H1 (cell line): ENCODE measurements at regions not wholly inside any gene's neighbourhood (a gene's known extent, or its start where the extent isn't known, plus 50 kb on each side); places are given as distances from the start of the nearest gene placed in this dataset.

Source experiments
- CTCF ChIA-PET: fragments of 300-600 bp; sonication (Branson Sonifier 250); formaldehyde crosslinking; loops from one replicate; lab custom pipeline; 2021; ENCODE audit not compliant: partially characterized antibody; lab: Charles Lee
- POLR2A ChIA-PET: fragments of 300-600 bp; sonication (Branson Sonifier 250); formaldehyde crosslinking; loops from one replicate; lab custom pipeline; 2021; ENCODE audit warnings: inconsistent platforms; ENCODE audit not compliant: partially characterized antibody; lab: Charles Lee
- DNase-seq, 2 experiments: peaks; one replicate each; pipeline versions ENCODE4 v3.0.0 to v3.0.0-alpha.2; 2010 to 2022; ENCODE audit warnings: low spot score in 2 of 2, low read depth in 1 of 2, mixed read lengths in 1 of 2
- FAIRE-seq: peaks from 2 replicates; lab custom pipeline; 2011; peaks lifted over from hg19 to GRCh38; lab: Jason Lieb, UNC
- H2AFZ ChIP-seq: 2 replicates; pipeline ENCODE4 v1.8.1; 2012; ENCODE audit warnings: low read length, inconsistent platforms
- H2AK5ac ChIP-seq: 2 replicates; pipeline ENCODE4 v1.6.1; 2013; ENCODE audit warnings: low read depth, low read length
- H2BK120ac ChIP-seq: replicated peaks from 2 replicates; pipeline ENCODE3; 2013; ENCODE audit warnings: low read depth, low read length, inconsistent platforms
- H2BK12ac ChIP-seq: 2 replicates; pipeline ENCODE4 v1.6.1; 2013; ENCODE audit warnings: low read depth, low read length
- H2BK15ac ChIP-seq: 2 replicates; pipeline ENCODE4 v1.6.1; 2013; ENCODE audit warnings: low read length
- H2BK20ac ChIP-seq: 2 replicates; pipeline ENCODE4 v1.6.1; 2013; ENCODE audit warnings: low read length
- H2BK5ac ChIP-seq: 2 replicates; pipeline ENCODE4 v1.6.1; 2013; ENCODE audit warnings: low read depth, low read length
- H3K14ac ChIP-seq: 2 replicates; pipeline ENCODE4 v1.6.1; 2013; ENCODE audit warnings: inconsistent platforms; ENCODE audit not compliant: insufficient read length
- H3K18ac ChIP-seq: 2 replicates; pipeline ENCODE4 v1.6.1; 2013; ENCODE audit warnings: low read length; ENCODE audit errors: extremely low read depth
- H3K23ac ChIP-seq: 2 replicates; pipeline ENCODE4 v1.6.1; 2013; ENCODE audit warnings: inconsistent platforms; ENCODE audit not compliant: insufficient read length
- H3K23me2 ChIP-seq: 2 replicates; pipeline ENCODE4 v1.6.1; 2013; ENCODE audit warnings: low read depth, low read length
- H3K27ac ChIP-seq: 2 replicates; pipeline ENCODE4 v1.6.1; 2011; ENCODE audit warnings: low read depth, low read length, inconsistent platforms
- H3K27me3 ChIP-seq, 4 experiments: replicated peaks in 1 of 4; 1 replicate in 1 of 4; 2 replicates in 3 of 4; pipeline versions ENCODE4 v1.6.1 to v1.8.1; 2011 to 2013; ENCODE audit warnings: low read length in 3 of 4, mild to moderate bottlenecking in 3 of 4, inconsistent platforms in 2 of 4, mixed read lengths in 2 of 4, moderate library complexity in 1 of 4; ENCODE audit not compliant: control insufficient read depth in 3 of 4, insufficient read depth in 3 of 4; ENCODE audit errors: extremely low read depth in 1 of 4
- H3K36me3 ChIP-seq, 4 experiments: 2 replicates each; pipeline versions ENCODE4 v1.6.1 to v1.8.1; 2011 to 2013; ENCODE audit warnings: mild to moderate bottlenecking in 4 of 4, low read length in 3 of 4, moderate library complexity in 2 of 4, control low read depth in 1 of 4, inconsistent platforms in 1 of 4; ENCODE audit not compliant: insufficient read depth in 4 of 4, control insufficient read depth in 2 of 4
- H3K4ac ChIP-seq: replicated peaks from 2 replicates; pipeline ENCODE3; 2013; ENCODE audit warnings: low read length, low read depth, mixed read lengths, inconsistent platforms; ENCODE audit not compliant: insufficient read length
- H3K4me1 ChIP-seq, 4 experiments: replicated peaks in 1 of 4; 1 replicate in 1 of 4; 2 replicates in 3 of 4; pipeline versions ENCODE4 v1.6.1 to v1.8.1; 2011 to 2013; ENCODE audit warnings: low read length in 3 of 4, inconsistent platforms in 2 of 4, mixed read lengths in 1 of 4; ENCODE audit not compliant: insufficient read depth in 4 of 4, control insufficient read depth in 3 of 4
- H3K4me2 ChIP-seq, 2 experiments: 2 replicates each; pipeline versions ENCODE4 v1.6.1 to v1.8.1; 2011 to 2013; ENCODE audit warnings: low read depth in 2 of 2, low read length in 2 of 2, control low read depth in 1 of 2, inconsistent platforms in 1 of 2, mild to moderate bottlenecking in 1 of 2; ENCODE audit not compliant: insufficient read depth in 1 of 2
- H3K4me3 ChIP-seq, 4 experiments: fragments of 200-600, 300-600 bp in 1 of 4; sonication (generic), shearing (Covaris generic), sonication (Bioruptor Twin) in 1 of 4; 2 replicates each; pipeline versions ENCODE4 v1.5.1 to v1.8.1; 2011 to 2016; ENCODE audit warnings: low read length in 4 of 4, low read depth in 3 of 4, control low read depth in 2 of 4, inconsistent platforms in 2 of 4, mild to moderate bottlenecking in 2 of 4, mixed read lengths in 1 of 4, moderate library complexity in 1 of 4; ENCODE audit not compliant: insufficient read depth in 2 of 4; ENCODE audit errors: extremely low read depth in 1 of 4
- H3K56ac ChIP-seq: replicated peaks from 2 replicates; pipeline ENCODE3; 2013; ENCODE audit warnings: low read depth, mild to moderate bottlenecking, mixed read lengths, low read length, inconsistent platforms; ENCODE audit not compliant: insufficient read length
- H3K79me1 ChIP-seq: 2 replicates; pipeline ENCODE4 v1.6.1; 2013; ENCODE audit warnings: low read depth, low read length, control low read depth
- H3K79me2 ChIP-seq, 2 experiments: 2 replicates each; pipeline versions ENCODE4 v1.6.1 to v1.8.1; 2012 to 2013; ENCODE audit warnings: low read length in 2 of 2, mild to moderate bottlenecking in 2 of 2, inconsistent platforms in 1 of 2; ENCODE audit not compliant: insufficient read depth in 2 of 2, control insufficient read depth in 1 of 2
- H3K9ac ChIP-seq, 4 experiments: replicated peaks in 1 of 4; 1 replicate in 1 of 4; 2 replicates in 3 of 4; pipeline versions ENCODE4 v1.6.1 to v1.8.1; 2011 to 2013; ENCODE audit warnings: low read depth in 3 of 4, low read length in 3 of 4, control low read depth in 2 of 4, mild to moderate bottlenecking in 2 of 4, moderate library complexity in 2 of 4, inconsistent platforms in 1 of 4; ENCODE audit errors: extremely low read depth in 1 of 4
- H3K9me3 ChIP-seq, 2 experiments: 2 replicates each; pipeline versions ENCODE4 v1.6.1 to v1.8.1; 2012 to 2013; ENCODE audit warnings: mild to moderate bottlenecking in 2 of 2, moderate library complexity in 2 of 2, control low read depth in 1 of 2, inconsistent platforms in 1 of 2, low read depth in 1 of 2, low read length in 1 of 2, mixed read lengths in 1 of 2; ENCODE audit not compliant: insufficient read depth in 2 of 2
- H4K20me1 ChIP-seq, 2 experiments: replicated peaks in 1 of 2; 2 replicates each; pipeline versions ENCODE3 to v1.8.1; 2011 to 2013; ENCODE audit warnings: inconsistent platforms in 2 of 2, low read length in 2 of 2, mild to moderate bottlenecking in 1 of 2; ENCODE audit not compliant: insufficient read depth in 2 of 2, control insufficient read depth in 1 of 2
- H4K5ac ChIP-seq: 2 replicates; pipeline ENCODE4 v1.6.1; 2013; ENCODE audit warnings: low read length, low read depth, mixed read lengths, inconsistent platforms; ENCODE audit not compliant: insufficient read length
- H4K8ac ChIP-seq: 2 replicates; pipeline ENCODE4 v1.8.0; 2013; ENCODE audit warnings: mild to moderate bottlenecking, moderate library complexity, low read length, inconsistent platforms; ENCODE audit not compliant: insufficient read depth; ENCODE audit errors: extremely low read depth
- H4K91ac ChIP-seq: replicated peaks from 2 replicates; pipeline ENCODE3; 2013; ENCODE audit warnings: low read length, mixed read lengths, inconsistent platforms; ENCODE audit not compliant: insufficient read length
- RAD21 ChIP-seq, 2 experiments: IDR thresholded peaks in 1 of 2; conservative IDR thresholded peaks in 1 of 2; 2 replicates each; pipeline ENCODE4 v1.6.1; 2011; ENCODE audit warnings: low read depth in 2 of 2, low read length in 2 of 2, improper control_type of control experiment in 1 of 2, inconsistent platforms in 1 of 2, mild to moderate bottlenecking in 1 of 2, moderate library complexity in 1 of 2
- WGBS, 2 experiments: shearing (Covaris generic) in 1 of 2; methylation state at CpG; one replicate each; pipeline versions ENCODE4 v1.1.6 to v1.1.7; 2013 to 2015; ENCODE audit warnings: low lambda C conversion rate in 2 of 2, mixed read lengths in 2 of 2, inconsistent platforms in 1 of 2, low coverage in 1 of 2, missing lambda C conversion rate in 1 of 2; ENCODE audit not compliant: insufficient replicate concordance in 2 of 2, insufficient coverage in 1 of 2, insufficient read length in 1 of 2; ENCODE audit errors: extremely low coverage in 1 of 2, missing lambda C conversion rate in 1 of 2; 5-methylcytosine and 5-hydroxymethylcytosine counted together

- WGBS, 2 experiments: 88% methylated on average over 2 of the region's 2 CpGs; no CpG with 5 or more reads in 1 of the 2 experiments
- H3K27me3 ChIP-seq: no peaks in the 10 kb centered on the region
- TF ChIP-seq RAD21 (IDR thresholded peaks at IDR 0.05 in 1 of 2, conservative IDR thresholded peaks at IDR 0.05 in 1 of 2; ENCODE audit: low read depth in 2 of 2, low read length in 2 of 2): no peak
These were observed 471.3 kb upstream of the KLF4 start for GRCh38 chr9:107960916-107961315.

More at GRCh38 chr9:107960916-107961315, 471.3 kb upstream of the KLF4 start:
- Histone ChIP-seq H2BK12ac (no peak overlapping the region), H3K27ac (no peak overlapping the region), H3K23me2 (no peaks in the 10 kb centered on the region), H3K56ac (no peak overlapping the region), H2BK5ac (no peak overlapping the region), H4K20me1 (no peaks in the 10 kb centered on the region), H4K91ac (no peak overlapping the region), H3K79me2 (no peaks in the 10 kb centered on the region), H3K36me3 (no peaks in the 10 kb centered on the region), H3K18ac (no peak overlapping the region), H4K5ac (no peak overlapping the region), H4K8ac (no peak overlapping the region), H3K4me1 (no peaks in the 10 kb centered on the region), H3K23ac (no peak overlapping the region), H3K9me3 (no peaks in the 10 kb centered on the region), H2BK120ac (no peak overlapping the region), H2AFZ (no peak overlapping the region), H3K14ac (no peak overlapping the region), H3K4me2 (no peak overlapping the region), H3K4ac (no peak overlapping the region), H2BK20ac (no peak overlapping the region), H2BK15ac (no peak overlapping the region), H3K9ac (no peak overlapping the region), H3K79me1 (no peaks in the 10 kb centered on the region), H3K4me3 (no peak overlapping the region), H2AK5ac (no peak overlapping the region)
- DNase-seq (no peak), FAIRE-seq (no peak)
- POLR2A ChIA-PET: no interaction called here
- CTCF ChIA-PET: interaction anchor here (0.7 kb wide), 2 partner anchors 38 to 140 kb away, joined by 4 to 6 read pairs; no protein-coding TSS in a partner anchor
